ENCODE measurements at regions not wholly inside any gene's neighbourhood (a gene's known extent, or its start where the extent isn't known, plus 50 kb on each side); places are given as distances from the start of the nearest gene placed in this dataset.

DNA sequence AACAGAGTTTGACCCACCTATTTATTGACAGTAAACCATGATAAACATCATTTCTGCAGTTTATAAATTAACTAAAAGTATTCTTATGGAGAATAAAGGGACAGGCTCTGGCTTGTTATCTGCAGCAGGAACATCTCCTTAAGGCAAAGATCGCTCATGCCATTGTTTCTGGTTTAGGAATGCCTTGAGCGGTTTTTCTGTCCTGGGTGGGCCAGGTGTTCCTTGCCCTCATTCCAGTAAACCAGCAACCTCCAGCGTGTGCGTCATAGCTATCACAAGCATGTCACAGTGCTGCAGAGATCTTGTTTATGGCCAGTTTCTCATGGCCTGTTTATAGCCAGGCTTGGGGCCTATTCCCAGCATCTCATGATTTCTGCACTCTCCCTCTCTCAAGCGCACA lies 521.7 kb downstream of the HINT1 start:
- no peaks in the 10 kb centered on the region for H3K36me3 ChIP-seq (ENCODE audit: insufficient read depth in 1 of 2, low read depth in 1 of 2)

DNA sequence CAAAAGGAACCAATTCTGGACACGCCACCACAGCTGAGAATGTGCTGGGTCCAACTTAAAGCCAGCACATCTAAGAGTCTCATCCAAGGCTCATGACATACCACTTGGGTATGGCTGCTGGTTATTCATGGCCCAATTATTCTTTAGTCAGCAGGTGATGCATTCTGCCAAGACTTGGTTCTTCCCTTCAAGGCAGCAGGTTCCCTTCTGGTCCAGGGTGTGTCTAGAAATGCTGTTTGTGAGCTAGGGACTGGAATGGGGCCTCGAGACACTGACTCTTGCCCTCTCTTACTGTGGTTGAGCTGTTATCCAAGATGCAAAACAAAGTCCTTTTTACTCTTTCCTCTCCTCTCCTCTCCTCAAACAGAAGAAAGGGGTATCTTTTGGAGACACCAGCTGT lies 522.6 kb downstream of the HINT1 start:
- no peaks in the 10 kb centered on the region for H3K4me1 ChIP-seq
- 63 to 71% (median 69%) methylated on average over 2 of the region's 2 CpGs for WGBS, 3 donors
- no peaks in the 10 kb centered on the region for H3K36me3 ChIP-seq (ENCODE audit: insufficient read depth in 1 of 2, low read depth in 1 of 2)
- intact Hi-C loops (cut with DNase I) = no loop called here
- no peak overlapping the region for H3K27ac ChIP-seq
- TF ChIP-seq, protein P1, sequence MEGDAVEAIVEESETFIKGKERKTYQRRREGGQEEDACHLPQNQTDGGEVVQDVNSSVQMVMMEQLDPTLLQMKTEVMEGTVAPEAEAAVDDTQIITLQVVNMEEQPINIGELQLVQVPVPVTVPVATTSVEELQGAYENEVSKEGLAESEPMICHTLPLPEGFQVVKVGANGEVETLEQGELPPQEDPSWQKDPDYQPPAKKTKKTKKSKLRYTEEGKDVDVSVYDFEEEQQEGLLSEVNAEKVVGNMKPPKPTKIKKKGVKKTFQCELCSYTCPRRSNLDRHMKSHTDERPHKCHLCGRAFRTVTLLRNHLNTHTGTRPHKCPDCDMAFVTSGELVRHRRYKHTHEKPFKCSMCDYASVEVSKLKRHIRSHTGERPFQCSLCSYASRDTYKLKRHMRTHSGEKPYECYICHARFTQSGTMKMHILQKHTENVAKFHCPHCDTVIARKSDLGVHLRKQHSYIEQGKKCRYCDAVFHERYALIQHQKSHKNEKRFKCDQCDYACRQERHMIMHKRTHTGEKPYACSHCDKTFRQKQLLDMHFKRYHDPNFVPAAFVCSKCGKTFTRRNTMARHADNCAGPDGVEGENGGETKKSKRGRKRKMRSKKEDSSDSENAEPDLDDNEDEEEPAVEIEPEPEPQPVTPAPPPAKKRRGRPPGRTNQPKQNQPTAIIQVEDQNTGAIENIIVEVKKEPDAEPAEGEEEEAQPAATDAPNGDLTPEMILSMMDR (IDR thresholded peaks at IDR 0.05) = no peak
- no peak overlapping the region for H3K4me3 ChIP-seq
- H3K27me3 ChIP-seq (ENCODE audit: insufficient read depth in 3 of 3, low read length in 2 of 3) = peaks cover 0 to 2% (median 0%) of the 10 kb centered on the region in 3 donors
- no peaks in the 10 kb centered on the region for H3K9me3 ChIP-seq
- ATAC-seq = no peak
- no peak for DNase-seq

More for the DNA sequence above, 521.7 kb downstream of the HINT1 start:
- no peak for ATAC-seq
- DNase-seq = no peak
- TF ChIP-seq, protein P1 (IDR thresholded peaks at IDR 0.05) = no peak
- no peaks in the 10 kb centered on the region for H3K9me3 ChIP-seq
- no peaks in the 10 kb centered on the region for H3K4me1 ChIP-seq
- intact Hi-C loops (cut with DNase I) = no loop called here
- peaks cover 0 to 2% (median 0%) of the 10 kb centered on the region in 3 donors for H3K27me3 ChIP-seq (ENCODE audit: insufficient read depth in 3 of 3, low read length in 2 of 3)
- no peak overlapping the region for H3K4me3 ChIP-seq
- 89 to 90% (median 89%) methylated on average over 5 of the region's 5 CpGs for WGBS, 3 donors
- no peak overlapping the region for H3K27ac ChIP-seq

DNA sequence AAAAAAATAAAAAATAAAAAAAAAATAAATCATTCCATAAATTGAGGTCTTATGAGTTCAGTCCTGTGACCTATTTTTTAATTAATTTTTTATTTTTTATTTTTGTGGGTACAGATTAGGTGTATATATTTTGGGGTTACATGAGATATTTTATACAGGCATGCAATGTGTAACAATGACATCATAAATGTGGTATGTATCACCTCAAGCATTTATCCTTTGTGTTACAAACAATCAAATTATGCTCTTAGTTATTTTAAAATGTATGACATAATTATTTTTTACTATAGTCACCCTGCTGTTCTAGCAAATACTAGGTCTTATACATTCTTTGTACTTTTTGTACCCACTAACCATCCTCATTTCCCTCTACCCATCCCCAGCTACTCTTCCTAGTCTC lies 537.9 kb downstream of the HINT1 start:
- DNase-seq = no peak
- intact Hi-C loops (cut with DNase I) = no loop called here
- TF ChIP-seq, protein P1 (IDR thresholded peaks at IDR 0.05) = no peak
- Histone ChIP-seq H3K9me3 (peaks cover 19% of the 10 kb centered on the region), H3K4me1 (no peaks in the 10 kb centered on the region), H3K27ac (no peak overlapping the region), H3K4me3 (no peak overlapping the region), H3K27me3 (ENCODE audit: insufficient read depth in 3 of 3, low read length in 2 of 3) (no peaks in the 10 kb centered on the region), H3K36me3 (ENCODE audit: insufficient read depth in 1 of 2, low read depth in 1 of 2) (no peaks in the 10 kb centered on the region)
- no peak for ATAC-seq

DNA sequence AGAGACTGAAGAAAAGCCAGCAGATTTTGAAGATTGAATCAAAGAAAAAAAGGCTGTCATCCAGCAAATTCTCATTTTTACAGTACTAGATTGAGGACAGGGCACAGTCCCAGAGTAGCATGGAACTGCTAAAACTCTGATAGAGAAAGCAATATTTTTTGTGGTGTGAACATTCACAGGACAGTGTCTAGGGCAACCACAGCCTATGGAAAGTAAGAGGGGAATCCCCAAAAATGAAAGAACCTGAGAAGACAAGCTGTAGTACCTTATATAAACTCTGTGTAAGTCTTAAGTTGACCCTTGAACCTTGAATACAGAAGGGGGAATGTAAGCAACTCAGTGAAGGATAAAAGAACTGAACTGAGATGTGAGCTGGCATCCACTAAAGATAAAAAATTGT lies 540.3 kb downstream of the HINT1 start:
- Histone ChIP-seq H3K36me3 (ENCODE audit: insufficient read depth in 1 of 2, low read depth in 1 of 2) (no peaks in the 10 kb centered on the region), H3K4me3 (no peak overlapping the region), H3K27me3 (ENCODE audit: insufficient read depth in 3 of 3, low read length in 2 of 3) (no peaks in the 10 kb centered on the region), H3K27ac (no peak overlapping the region), H3K4me1 (no peaks in the 10 kb centered on the region), H3K9me3 (peaks cover 15% of the 10 kb centered on the region)
- ATAC-seq (no peak), DNase-seq (no peak)
- TF ChIP-seq, protein P1 (IDR thresholded peaks at IDR 0.05) = no peak
- intact Hi-C loops (cut with DNase I) = no loop called here

DNA sequence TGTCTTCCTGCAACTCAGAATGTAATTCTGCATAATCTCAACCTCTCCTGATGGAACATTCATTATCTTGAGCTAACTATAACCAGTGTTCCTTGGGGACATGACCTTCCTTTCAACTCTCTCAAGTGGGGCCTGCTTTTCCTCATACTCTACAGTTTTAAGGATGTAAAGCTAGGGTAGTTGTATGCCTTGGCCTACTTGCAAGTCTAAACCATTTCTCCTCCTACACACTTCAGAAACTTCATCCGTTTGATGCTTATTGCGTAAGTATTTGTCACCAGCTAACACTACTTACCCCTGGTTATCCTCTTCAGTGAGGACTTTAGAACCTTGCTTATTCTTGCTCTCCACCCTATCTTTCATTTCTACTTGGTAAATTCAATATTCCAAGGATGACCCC lies 548.9 kb downstream of the HINT1 start:
- no peak overlapping the region for H3K27ac ChIP-seq

More for the DNA sequence above, 548.9 kb downstream of the HINT1 start:
- no peak for DNase-seq
- Histone ChIP-seq H3K27me3 (ENCODE audit: insufficient read depth in 3 of 3, low read length in 2 of 3) (no peaks in the 10 kb centered on the region), H3K4me3 (no peak overlapping the region), H3K36me3 (ENCODE audit: insufficient read depth in 1 of 2, low read depth in 1 of 2) (no peaks in the 10 kb centered on the region), H3K4me1 (no peaks in the 10 kb centered on the region), H3K9me3 (peaks cover 1% of the 10 kb centered on the region)
- TF ChIP-seq, protein P1 (IDR thresholded peaks at IDR 0.05) = no peak
- WGBS, 3 donors = 72 to 84% (median 78%) methylated on average over 2 of the region's 2 CpGs
- intact Hi-C loops (cut with DNase I) = no loop called here
- no peak for ATAC-seq

All from psoas muscle (tissue), 7 donors.